ENCODE measurements at regions not wholly inside any gene's neighbourhood (a gene's known extent, or its start where the extent isn't known, plus 50 kb on each side); places are given as distances from the start of the nearest gene placed in this dataset.

DNA sequence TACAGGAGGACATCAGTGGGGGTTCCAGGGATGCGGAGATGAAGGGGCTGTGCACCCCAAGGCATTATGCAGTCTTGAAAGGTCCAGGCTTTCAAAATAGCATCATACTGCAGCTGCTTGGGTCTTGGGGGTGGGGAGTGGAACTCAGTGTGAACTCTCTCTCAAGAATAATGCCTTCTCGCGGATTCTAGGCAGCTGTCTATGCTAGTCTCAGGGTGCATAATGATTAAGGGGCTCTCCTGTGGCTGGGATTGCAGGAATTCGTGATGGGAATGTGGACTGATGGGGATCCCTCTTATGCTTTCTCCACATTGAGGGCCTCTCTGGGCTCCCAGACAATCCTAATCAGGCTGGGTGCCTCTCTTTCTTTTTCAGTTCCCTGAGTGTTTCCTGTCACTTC lies 172.2 kb upstream of the ARHGAP24 start:
- TF ChIP-seq POLR2A (IDR thresholded peaks at IDR 0.05; ENCODE audit: low read depth) (no peak), EP300 (IDR thresholded peaks at IDR 0.05) (no peak), POLR2AphosphoS5 (IDR thresholded peaks at IDR 0.05) (no peak)
- TF ChIP-seq, protein P1, sequence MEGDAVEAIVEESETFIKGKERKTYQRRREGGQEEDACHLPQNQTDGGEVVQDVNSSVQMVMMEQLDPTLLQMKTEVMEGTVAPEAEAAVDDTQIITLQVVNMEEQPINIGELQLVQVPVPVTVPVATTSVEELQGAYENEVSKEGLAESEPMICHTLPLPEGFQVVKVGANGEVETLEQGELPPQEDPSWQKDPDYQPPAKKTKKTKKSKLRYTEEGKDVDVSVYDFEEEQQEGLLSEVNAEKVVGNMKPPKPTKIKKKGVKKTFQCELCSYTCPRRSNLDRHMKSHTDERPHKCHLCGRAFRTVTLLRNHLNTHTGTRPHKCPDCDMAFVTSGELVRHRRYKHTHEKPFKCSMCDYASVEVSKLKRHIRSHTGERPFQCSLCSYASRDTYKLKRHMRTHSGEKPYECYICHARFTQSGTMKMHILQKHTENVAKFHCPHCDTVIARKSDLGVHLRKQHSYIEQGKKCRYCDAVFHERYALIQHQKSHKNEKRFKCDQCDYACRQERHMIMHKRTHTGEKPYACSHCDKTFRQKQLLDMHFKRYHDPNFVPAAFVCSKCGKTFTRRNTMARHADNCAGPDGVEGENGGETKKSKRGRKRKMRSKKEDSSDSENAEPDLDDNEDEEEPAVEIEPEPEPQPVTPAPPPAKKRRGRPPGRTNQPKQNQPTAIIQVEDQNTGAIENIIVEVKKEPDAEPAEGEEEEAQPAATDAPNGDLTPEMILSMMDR (IDR thresholded peaks at IDR 0.05) = no peak

Measured in esophagus muscularis mucosa (tissue), 4 donors.